GM12874 (cell line): ENCODE measurements at regions not wholly inside any gene's neighbourhood (a gene's known extent, or its start where the extent isn't known, plus 50 kb on each side); places are given as distances from the start of the nearest gene placed in this dataset.

Experiments
- CTCF ChIP-seq: IDR thresholded peaks from 2 replicates; pipeline ENCODE4 v1.5.1; 2011; ENCODE audit warnings: low read depth, mild to moderate bottlenecking, control low read depth, low read length, moderate library complexity; ENCODE audit not compliant: insufficient read depth

- no peak for TF ChIP-seq CTCF
These were observed 203.3 kb upstream of the LRFN5 start for GRCh38 chr14:41403360-41403759.

- no peak for TF ChIP-seq CTCF
These were observed 208.8 kb upstream of the LRFN5 start for GRCh38 chr14:41397926-41398325.

- no peak for TF ChIP-seq CTCF
These were observed 213.2 kb upstream of the LRFN5 start for GRCh38 chr14:41393512-41393911.

GRCh38 chr14:41392226-41392625 is 214.4 kb upstream of the LRFN5 start:
- no peak for TF ChIP-seq CTCF

GRCh38 chr14:41389355-41389754 is 217.3 kb upstream of the LRFN5 start:
- TF ChIP-seq CTCF = no peak

GRCh38 chr14:41385797-41386196 is 220.9 kb upstream of the LRFN5 start:
- TF ChIP-seq CTCF = no peak

- no peak for TF ChIP-seq CTCF
These were observed 226.7 kb upstream of the LRFN5 start for GRCh38 chr14:41380017-41380416.

GRCh38 chr14:41378526-41378925 is 228.2 kb upstream of the LRFN5 start:
- TF ChIP-seq CTCF = no peak
